ENCODE measurements at regions not wholly inside any gene's neighbourhood (a gene's known extent, or its start where the extent isn't known, plus 50 kb on each side); places are given as distances from the start of the nearest gene placed in this dataset.

DNA sequence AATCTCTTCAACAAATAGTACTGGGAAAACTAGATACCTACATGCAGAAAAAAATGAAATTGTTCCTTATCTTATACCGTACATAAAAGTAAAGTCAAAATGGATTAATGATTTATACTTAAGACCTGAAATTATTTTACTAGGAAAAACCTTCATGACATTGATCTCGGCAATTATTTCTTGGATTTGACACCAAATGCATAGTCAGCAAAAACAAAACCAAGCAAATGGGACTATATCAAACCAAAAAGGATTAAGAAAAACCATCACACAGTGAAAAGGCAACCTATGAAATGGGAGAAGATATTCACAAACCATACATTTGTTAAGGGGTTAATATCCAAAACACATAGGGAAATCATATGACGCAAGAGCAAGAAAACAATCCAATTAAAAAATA, 433.6 kb downstream of the LRATD1 start:
- Histone ChIP-seq H3K9ac (ENCODE audit: control insufficient read depth, insufficient read depth, low read length) (no peak overlapping the region), H3K9me3 (replicated peaks; ENCODE audit: control insufficient read depth, insufficient read depth, low read length) (no peaks in the 10 kb centered on the region), H3K4me2 (ENCODE audit: control insufficient read depth, insufficient read depth) (no peak overlapping the region), H2AFZ (ENCODE audit: control insufficient read depth, low read depth, low read length) (no peak overlapping the region), H3K4me3 (no peak overlapping the region), H3K79me2 (ENCODE audit: control insufficient read depth, insufficient read depth, low read length) (no peaks in the 10 kb centered on the region), H4K20me1 (ENCODE audit: control insufficient read depth, insufficient read depth) (no peaks in the 10 kb centered on the region), H3K36me3 (ENCODE audit: control insufficient read depth in 2 of 2, insufficient read depth in 2 of 2, low read length in 1 of 2) (no peaks in the 10 kb centered on the region), H3K27me3 (replicated peaks in 1 of 2; ENCODE audit: control insufficient read depth in 2 of 2, insufficient read depth in 2 of 2, low read length in 1 of 2) (no peaks in the 10 kb centered on the region; a peak in 2 of 4 replicates), H3K4me1 (ENCODE audit: control insufficient read depth, insufficient read depth, low read length) (no peaks in the 10 kb centered on the region), H3K27ac (ENCODE audit: control insufficient read depth, insufficient read depth) (no peak overlapping the region)
- TF ChIP-seq ZBED1 (IDR thresholded peaks at IDR 0.05; ENCODE audit: borderline replicate concordance) (no peak), CBX3 (IDR thresholded peaks at IDR 0.05; ENCODE audit: borderline replicate concordance, low read depth) (no peak), RAD51 (IDR thresholded peaks at IDR 0.05) (no peak), CEBPB (IDR thresholded peaks at IDR 0.05; ENCODE audit: borderline replicate concordance in 1 of 2, low read depth in 2 of 2, low read length in 2 of 2) (no peak), STAT1 (conservative IDR thresholded peaks at IDR 0.05) (no peak), BCL11A (IDR thresholded peaks at IDR 0.05; ENCODE audit: low read depth, low read length) (no peak), SREBF1 (IDR thresholded peaks at IDR 0.05; ENCODE audit: low read length) (no peak), CBFB (IDR thresholded peaks at IDR 0.05; ENCODE audit: low read depth) (no peak), RELA (IDR thresholded peaks at IDR 0.05; ENCODE audit: borderline replicate concordance, partially characterized antibody) (no peak), RCOR1 (conservative IDR thresholded peaks at IDR 0.05; ENCODE audit: low read depth, low read length) (no peak), TARDBP (IDR thresholded peaks at IDR 0.05; ENCODE audit: borderline replicate concordance) (no peak), ZNF384 (IDR thresholded peaks at IDR 0.05; ENCODE audit: borderline replicate concordance, low read depth, low read length) (no peak), NFXL1 (IDR thresholded peaks at IDR 0.05; ENCODE audit: borderline replicate concordance) (no peak), PML (IDR thresholded peaks at IDR 0.05; ENCODE audit: low read length) (no peak), NR2C1 (IDR thresholded peaks at IDR 0.05) (no peak), WRNIP1 (IDR thresholded peaks at IDR 0.05; ENCODE audit: borderline replicate concordance, low read depth, low read length) (no peak)
- TF ChIP-seq, protein P1, sequence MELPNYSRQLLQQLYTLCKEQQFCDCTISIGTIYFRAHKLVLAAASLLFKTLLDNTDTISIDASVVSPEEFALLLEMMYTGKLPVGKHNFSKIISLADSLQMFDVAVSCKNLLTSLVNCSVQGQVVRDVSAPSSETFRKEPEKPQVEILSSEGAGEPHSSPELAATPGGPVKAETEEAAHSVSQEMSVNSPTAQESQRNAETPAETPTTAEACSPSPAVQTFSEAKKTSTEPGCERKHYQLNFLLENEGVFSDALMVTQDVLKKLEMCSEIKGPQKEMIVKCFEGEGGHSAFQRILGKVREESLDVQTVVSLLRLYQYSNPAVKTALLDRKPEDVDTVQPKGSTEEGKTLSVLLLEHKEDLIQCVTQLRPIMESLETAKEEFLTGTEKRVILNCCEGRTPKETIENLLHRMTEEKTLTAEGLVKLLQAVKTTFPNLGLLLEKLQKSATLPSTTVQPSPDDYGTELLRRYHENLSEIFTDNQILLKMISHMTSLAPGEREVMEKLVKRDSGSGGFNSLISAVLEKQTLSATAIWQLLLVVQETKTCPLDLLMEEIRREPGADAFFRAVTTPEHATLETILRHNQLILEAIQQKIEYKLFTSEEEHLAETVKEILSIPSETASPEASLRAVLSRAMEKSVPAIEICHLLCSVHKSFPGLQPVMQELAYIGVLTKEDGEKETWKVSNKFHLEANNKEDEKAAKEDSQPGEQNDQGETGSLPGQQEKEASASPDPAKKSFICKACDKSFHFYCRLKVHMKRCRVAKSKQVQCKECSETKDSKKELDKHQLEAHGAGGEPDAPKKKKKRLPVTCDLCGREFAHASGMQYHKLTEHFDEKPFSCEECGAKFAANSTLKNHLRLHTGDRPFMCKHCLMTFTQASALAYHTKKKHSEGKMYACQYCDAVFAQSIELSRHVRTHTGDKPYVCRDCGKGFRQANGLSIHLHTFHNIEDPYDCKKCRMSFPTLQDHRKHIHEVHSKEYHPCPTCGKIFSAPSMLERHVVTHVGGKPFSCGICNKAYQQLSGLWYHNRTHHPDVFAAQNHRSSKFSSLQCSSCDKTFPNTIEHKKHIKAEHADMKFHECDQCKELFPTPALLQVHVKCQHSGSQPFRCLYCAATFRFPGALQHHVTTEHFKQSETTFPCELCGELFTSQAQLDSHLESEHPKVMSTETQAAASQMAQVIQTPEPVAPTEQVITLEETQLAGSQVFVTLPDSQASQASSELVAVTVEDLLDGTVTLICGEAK (IDR thresholded peaks at IDR 0.05; ENCODE audit: borderline replicate concordance), result no peak
- TF ChIP-seq, protein P2, sequence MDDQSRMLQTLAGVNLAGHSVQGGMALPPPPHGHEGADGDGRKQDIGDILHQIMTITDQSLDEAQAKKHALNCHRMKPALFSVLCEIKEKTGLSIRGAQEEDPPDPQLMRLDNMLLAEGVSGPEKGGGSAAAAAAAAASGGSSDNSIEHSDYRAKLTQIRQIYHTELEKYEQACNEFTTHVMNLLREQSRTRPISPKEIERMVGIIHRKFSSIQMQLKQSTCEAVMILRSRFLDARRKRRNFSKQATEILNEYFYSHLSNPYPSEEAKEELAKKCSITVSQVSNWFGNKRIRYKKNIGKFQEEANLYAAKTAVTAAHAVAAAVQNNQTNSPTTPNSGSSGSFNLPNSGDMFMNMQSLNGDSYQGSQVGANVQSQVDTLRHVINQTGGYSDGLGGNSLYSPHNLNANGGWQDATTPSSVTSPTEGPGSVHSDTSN (IDR thresholded peaks at IDR 0.05; ENCODE audit: insufficient replicate concordance, low read depth, low read length), result no peak
- TF ChIP-seq, protein P3, sequence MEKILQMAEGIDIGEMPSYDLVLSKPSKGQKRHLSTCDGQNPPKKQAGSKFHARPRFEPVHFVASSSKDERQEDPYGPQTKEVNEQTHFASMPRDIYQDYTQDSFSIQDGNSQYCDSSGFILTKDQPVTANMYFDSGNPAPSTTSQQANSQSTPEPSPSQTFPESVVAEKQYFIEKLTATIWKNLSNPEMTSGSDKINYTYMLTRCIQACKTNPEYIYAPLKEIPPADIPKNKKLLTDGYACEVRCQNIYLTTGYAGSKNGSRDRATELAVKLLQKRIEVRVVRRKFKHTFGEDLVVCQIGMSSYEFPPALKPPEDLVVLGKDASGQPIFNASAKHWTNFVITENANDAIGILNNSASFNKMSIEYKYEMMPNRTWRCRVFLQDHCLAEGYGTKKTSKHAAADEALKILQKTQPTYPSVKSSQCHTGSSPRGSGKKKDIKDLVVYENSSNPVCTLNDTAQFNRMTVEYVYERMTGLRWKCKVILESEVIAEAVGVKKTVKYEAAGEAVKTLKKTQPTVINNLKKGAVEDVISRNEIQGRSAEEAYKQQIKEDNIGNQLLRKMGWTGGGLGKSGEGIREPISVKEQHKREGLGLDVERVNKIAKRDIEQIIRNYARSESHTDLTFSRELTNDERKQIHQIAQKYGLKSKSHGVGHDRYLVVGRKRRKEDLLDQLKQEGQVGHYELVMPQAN (conservative IDR thresholded peaks at IDR 0.05), result no peak
- WGBS (ENCODE audit: insufficient coverage, insufficient replicate concordance, low lambda C conversion rate, missing lambda C conversion rate), result 51% methylated on average over 3 of the region's 3 CpGs
- intact Hi-C loops (cut with micrococcal nuclease; ENCODE audit: unreplicated experiment) (no loop called here), in situ Hi-C loops (cut with MboI) (no loop called here)
- ChIA-PET POLR2A (no interaction called here), RAD21 (ENCODE audit: unreplicated experiment) (no interaction called here), CTCF (no interaction called here), SMC1A (ENCODE audit: uncharacterized antibody, unreplicated experiment) (no interaction called here)
- FAIRE-seq (no peak), DNase-seq (ENCODE audit: low read depth, low spot score) (no peak), ATAC-seq (no peak)
- BruUV-seq (replicated peaks), result no TSS peak

Measured in GM12878 (cell line).